Panc1 (cell line): ENCODE measurements at regions not wholly inside any gene's neighbourhood (a gene's known extent, or its start where the extent isn't known, plus 50 kb on each side); places are given as distances from the start of the nearest gene placed in this dataset.

Source experiments
- ATAC-seq: fragments of 200-7000 bp; cut with Tn5 transposase; 2 replicates; pipeline ENCODE4 v1.9.1; 2020; ENCODE audit warnings: mild to moderate bottlenecking, moderate library complexity
- BruUV-seq: library from RNA; stranded (reverse); fragments of 400-500 nt; replicated peaks from 2 replicates; lab custom pipeline; 2021; lab: Mats Ljungman, UMichigan
- CTCF ChIA-PET: fragments of 300-600 bp; sonication (Branson Sonifier 250); formaldehyde crosslinking; loops from one replicate; lab custom pipeline; 2022; ENCODE audit warnings: antibody characterized with exemption; lab: Charles Lee
- POLR2A ChIA-PET: fragments of 300-600 bp; sonication (Branson Sonifier 250); formaldehyde crosslinking; loops from one replicate; lab custom pipeline; 2022; ENCODE audit warnings: antibody characterized with exemption; lab: Charles Lee
- DNase-seq: peaks from one replicate; pipeline ENCODE4 v3.0.0-alpha.2; 2010; ENCODE audit warnings: low read depth, low spot score
- H3K27ac ChIP-seq: 2 replicates; pipeline ENCODE4 v1.5.1; 2011; ENCODE audit warnings: mild to moderate bottlenecking, low read length, inconsistent platforms
- H3K27me3 ChIP-seq: fragments of 200-500 bp; sonication (Bioruptor generic); 2 replicates; pipeline ENCODE4 v1.6.0; 2014; ENCODE audit warnings: low read length, inconsistent platforms; ENCODE audit not compliant: control insufficient read depth, insufficient read depth
- H3K36me3 ChIP-seq: fragments of 200-500 bp; sonication (Bioruptor generic); 2 replicates; pipeline ENCODE4 v1.5.1; 2014; ENCODE audit warnings: inconsistent platforms, mild to moderate bottlenecking, low read length, moderate library complexity; ENCODE audit not compliant: control insufficient read depth, insufficient read depth
- H3K4me1 ChIP-seq: 2 replicates; pipeline ENCODE4 v1.5.1; 2011; ENCODE audit warnings: inconsistent platforms, mild to moderate bottlenecking, low read length, moderate library complexity; ENCODE audit not compliant: control insufficient read depth, insufficient read depth
- H3K4me3 ChIP-seq, 2 experiments: 2 replicates each; pipeline ENCODE4 v1.5.1; 2011 to 2012; ENCODE audit warnings: low read depth in 2 of 2, low read length in 2 of 2, mild to moderate bottlenecking in 2 of 2, inconsistent platforms in 1 of 2, moderate library complexity in 1 of 2
- H3K9me3 ChIP-seq: fragments of 200-500 bp; sonication (Bioruptor generic); 2 replicates; pipeline ENCODE4 v1.5.1; 2014; ENCODE audit warnings: low read depth, mild to moderate bottlenecking, inconsistent platforms, low read length, moderate library complexity; ENCODE audit not compliant: control insufficient read depth, insufficient read depth
- POLR2AphosphoS5 ChIP-seq: IDR thresholded peaks from 2 replicates; pipeline ENCODE4 v1.6.1; 2012; ENCODE audit warnings: mild to moderate bottlenecking, low read depth, low read length, moderate library complexity
- SIN3A ChIP-seq: IDR thresholded peaks from 2 replicates; pipeline ENCODE4 v1.6.1; 2012; ENCODE audit warnings: low read depth, mild to moderate bottlenecking, low read length, moderate library complexity, borderline replicate concordance; ENCODE audit not compliant: insufficient read depth
- TCF7L2 ChIP-seq: IDR thresholded peaks from 2 replicates; pipeline ENCODE4 v1.6.1; 2011; ENCODE audit warnings: mild to moderate bottlenecking, low read depth, low read length, inconsistent platforms
- in situ Hi-C: cut with HindIII; loops from 2 replicates; pipeline ENCODE4 v1.10.0; 2016; ENCODE audit warnings: low sequenced_read_pairs, low pct_unique_long_range_greater_than_20kb
- intact Hi-C: fragments of 100-400 bp; cut with micrococcal nuclease; formaldehyde crosslinking; loops from one replicate; pipeline ENCODE4 v1.10.0; 2022; ENCODE audit not compliant: unreplicated experiment
- TF ChIP-seq, protein P1 (sequence below): fragments of 450-650 bp; IDR thresholded peaks from 2 replicates; pipeline ENCODE4 v1.5.1; 2017; ENCODE audit warnings: mild to moderate bottlenecking

- H3K9me3 ChIP-seq = peaks cover 5% of the 10 kb centered on the region; the same call in 1 of the 2 replicates
- intact Hi-C loops (no loop called here), in situ Hi-C loops (no loop called here)
- ATAC-seq = no peak
- H3K27me3 ChIP-seq = no peaks in the 10 kb centered on the region
- no peak overlapping the region for H3K27ac ChIP-seq
- no peaks in the 10 kb centered on the region for H3K4me1 ChIP-seq
- H3K4me3 ChIP-seq = no peak overlapping the region
- DNase-seq = no peak
- CTCF ChIA-PET = no interaction called here
- no peak for TF ChIP-seq POLR2AphosphoS5
- no peak for TF ChIP-seq TCF7L2
- TF ChIP-seq, protein P1, sequence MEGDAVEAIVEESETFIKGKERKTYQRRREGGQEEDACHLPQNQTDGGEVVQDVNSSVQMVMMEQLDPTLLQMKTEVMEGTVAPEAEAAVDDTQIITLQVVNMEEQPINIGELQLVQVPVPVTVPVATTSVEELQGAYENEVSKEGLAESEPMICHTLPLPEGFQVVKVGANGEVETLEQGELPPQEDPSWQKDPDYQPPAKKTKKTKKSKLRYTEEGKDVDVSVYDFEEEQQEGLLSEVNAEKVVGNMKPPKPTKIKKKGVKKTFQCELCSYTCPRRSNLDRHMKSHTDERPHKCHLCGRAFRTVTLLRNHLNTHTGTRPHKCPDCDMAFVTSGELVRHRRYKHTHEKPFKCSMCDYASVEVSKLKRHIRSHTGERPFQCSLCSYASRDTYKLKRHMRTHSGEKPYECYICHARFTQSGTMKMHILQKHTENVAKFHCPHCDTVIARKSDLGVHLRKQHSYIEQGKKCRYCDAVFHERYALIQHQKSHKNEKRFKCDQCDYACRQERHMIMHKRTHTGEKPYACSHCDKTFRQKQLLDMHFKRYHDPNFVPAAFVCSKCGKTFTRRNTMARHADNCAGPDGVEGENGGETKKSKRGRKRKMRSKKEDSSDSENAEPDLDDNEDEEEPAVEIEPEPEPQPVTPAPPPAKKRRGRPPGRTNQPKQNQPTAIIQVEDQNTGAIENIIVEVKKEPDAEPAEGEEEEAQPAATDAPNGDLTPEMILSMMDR = no peak
- POLR2A ChIA-PET = no interaction called here
- no peaks in the 10 kb centered on the region for H3K36me3 ChIP-seq
- BruUV-seq = no TSS peak
These were observed 393.1 kb upstream of the KCNH7 start for GRCh38 chr2:163231666-163232065.

DNA sequence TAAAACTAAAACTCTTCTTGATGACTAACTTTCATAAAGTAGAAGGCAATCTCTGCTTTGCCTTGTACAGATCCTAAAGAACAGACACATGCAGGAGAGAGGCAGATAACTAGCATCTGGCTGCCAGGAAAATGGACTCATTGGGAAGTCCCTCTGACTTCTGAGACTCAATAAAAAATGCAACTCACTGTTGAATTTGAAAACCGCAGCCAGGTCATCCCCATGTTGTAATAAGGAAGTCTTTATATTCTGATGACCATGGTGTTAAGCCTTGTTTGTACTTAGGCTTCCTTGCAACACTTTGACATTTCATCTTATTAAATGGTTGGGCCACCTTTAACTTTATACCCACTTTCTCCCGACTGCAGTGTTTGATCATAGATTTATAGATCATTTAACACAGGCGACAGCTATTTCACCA lies 375.1 kb upstream of the KCNH7 start:
- intact Hi-C loops = no loop called here

GRCh38 chr2:163210430-163210918 lies 371.9 kb upstream of the KCNH7 start:
- Histone ChIP-seq H3K27ac (no peak overlapping the region), H3K4me3 (no peak overlapping the region), H3K36me3 (no peaks in the 10 kb centered on the region), H3K9me3 (no peaks in the 10 kb centered on the region), H3K4me1 (no peaks in the 10 kb centered on the region), H3K27me3 (no peaks in the 10 kb centered on the region)
- DNase-seq (no peak), ATAC-seq (no peak)
- intact Hi-C loops = no loop called here
- BruUV-seq = no TSS peak
- ChIA-PET CTCF (no interaction called here), POLR2A (no interaction called here)
- in situ Hi-C loops = no loop called here
- TF ChIP-seq, protein P1 = no peak
- TF ChIP-seq SIN3A = no peak
- no peak for TF ChIP-seq TCF7L2

More for the DNA sequence above, 375.1 kb upstream of the KCNH7 start:
- no peak for DNase-seq
- in situ Hi-C loops = no loop called here
- H3K27me3 ChIP-seq = no peaks in the 10 kb centered on the region
- no peaks in the 10 kb centered on the region for H3K4me1 ChIP-seq
- no peak for TF ChIP-seq POLR2AphosphoS5
- peak; percentile 69 for TF ChIP-seq TCF7L2
- no peaks in the 10 kb centered on the region for H3K9me3 ChIP-seq
- ChIA-PET POLR2A (no interaction called here), CTCF (no interaction called here)
- H3K36me3 ChIP-seq = no peaks in the 10 kb centered on the region
- no peak overlapping the region for H3K4me3 ChIP-seq
- ATAC-seq = peak; percentile 78
- no TSS peak for BruUV-seq
- no peak overlapping the region for H3K27ac ChIP-seq
